Osteoblast (primary cell): ENCODE measurements at regions not wholly inside any gene's neighbourhood (a gene's known extent, or its start where the extent isn't known, plus 50 kb on each side); places are given as distances from the start of the nearest gene placed in this dataset.

Experiments
- DNase-seq: peaks from one replicate; pipeline ENCODE4 v3.0.0; 2011; ENCODE audit warnings: low spot score, mixed read lengths; ENCODE audit not compliant: insufficient read length; ENCODE audit errors: missing footprints
- H2AFZ ChIP-seq: 2 replicates; pipeline ENCODE4 v1.6.0; 2011; ENCODE audit warnings: mild to moderate bottlenecking, low read length
- H3K27ac ChIP-seq: 2 replicates; pipeline ENCODE4 v1.5.1; 2011; ENCODE audit warnings: mild to moderate bottlenecking, low read depth, low read length, moderate library complexity
- H3K27me3 ChIP-seq: 2 replicates; pipeline ENCODE4 v1.6.0; 2012; ENCODE audit warnings: mild to moderate bottlenecking, control low read depth, inconsistent platforms, low read length, moderate library complexity; ENCODE audit not compliant: insufficient read depth
- H3K36me3 ChIP-seq: 2 replicates; pipeline ENCODE4 v1.5.1; 2011; ENCODE audit warnings: mild to moderate bottlenecking, low read length, control low read depth, moderate library complexity; ENCODE audit not compliant: insufficient read depth
- H3K4me1 ChIP-seq: 2 replicates; pipeline ENCODE4 v1.5.1; 2011; ENCODE audit warnings: mild to moderate bottlenecking, low read length, control low read depth, moderate library complexity; ENCODE audit not compliant: insufficient read depth
- H3K4me2 ChIP-seq: 2 replicates; pipeline ENCODE4 v1.6.0; 2011; ENCODE audit warnings: mild to moderate bottlenecking, low read length; ENCODE audit not compliant: insufficient read depth
- H3K4me3 ChIP-seq: fragments of 200-600 bp; sonication (generic); 3 replicates; pipeline ENCODE4 v1.5.1; 2012; ENCODE audit warnings: mild to moderate bottlenecking, low read length, inconsistent platforms; ENCODE audit not compliant: insufficient read depth
- H3K79me2 ChIP-seq: 2 replicates; pipeline ENCODE4 v1.6.0; 2012; ENCODE audit warnings: mild to moderate bottlenecking, low read length, control low read depth, inconsistent platforms; ENCODE audit not compliant: insufficient read depth
- H3K9me3 ChIP-seq: 2 replicates; pipeline ENCODE4 v1.5.1; 2011; ENCODE audit warnings: low read depth, low read length, control low read depth
- H4K20me1 ChIP-seq: 2 replicates; pipeline ENCODE4 v1.6.0; 2012; ENCODE audit warnings: mild to moderate bottlenecking, low read length, control low read depth; ENCODE audit not compliant: insufficient read depth
- TF ChIP-seq, protein P1 (sequence below): IDR thresholded peaks from 2 replicates; pipeline ENCODE4 v1.5.1; 2011; ENCODE audit warnings: mild to moderate bottlenecking, low read depth, low read length, moderate library complexity; ENCODE audit errors: extremely low read depth

DNA sequence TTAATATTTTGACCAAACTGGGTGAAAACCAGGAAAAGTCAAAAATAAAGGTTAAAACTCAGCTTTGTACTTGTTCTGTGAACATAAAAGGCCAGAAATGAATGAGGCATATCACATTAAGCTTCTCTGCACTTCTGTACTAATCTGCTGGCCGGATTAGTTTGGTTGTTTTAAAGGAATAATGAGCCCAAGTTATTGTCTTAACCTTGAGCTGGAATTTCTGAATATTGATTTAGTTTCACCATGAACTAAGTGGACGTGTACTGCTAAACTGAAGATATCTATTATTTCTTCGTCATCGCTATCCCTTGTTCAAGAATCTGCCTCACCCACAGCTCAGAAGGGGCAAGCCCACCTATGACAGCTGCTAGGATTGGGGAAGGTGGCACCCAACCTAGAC lies 101.1 kb upstream of the FRMD4A start:
- Histone ChIP-seq H3K36me3 (no peaks in the 10 kb centered on the region), H3K27me3 (peaks cover 8% of the 10 kb centered on the region), H3K4me3 (no peak overlapping the region), H3K79me2 (no peaks in the 10 kb centered on the region), H2AFZ (no peak overlapping the region), H3K4me1 (no peaks in the 10 kb centered on the region), H3K27ac (no peak overlapping the region), H3K4me2 (no peak overlapping the region), H3K9me3 (no peaks in the 10 kb centered on the region), H4K20me1 (no peaks in the 10 kb centered on the region)
- TF ChIP-seq, protein P1, sequence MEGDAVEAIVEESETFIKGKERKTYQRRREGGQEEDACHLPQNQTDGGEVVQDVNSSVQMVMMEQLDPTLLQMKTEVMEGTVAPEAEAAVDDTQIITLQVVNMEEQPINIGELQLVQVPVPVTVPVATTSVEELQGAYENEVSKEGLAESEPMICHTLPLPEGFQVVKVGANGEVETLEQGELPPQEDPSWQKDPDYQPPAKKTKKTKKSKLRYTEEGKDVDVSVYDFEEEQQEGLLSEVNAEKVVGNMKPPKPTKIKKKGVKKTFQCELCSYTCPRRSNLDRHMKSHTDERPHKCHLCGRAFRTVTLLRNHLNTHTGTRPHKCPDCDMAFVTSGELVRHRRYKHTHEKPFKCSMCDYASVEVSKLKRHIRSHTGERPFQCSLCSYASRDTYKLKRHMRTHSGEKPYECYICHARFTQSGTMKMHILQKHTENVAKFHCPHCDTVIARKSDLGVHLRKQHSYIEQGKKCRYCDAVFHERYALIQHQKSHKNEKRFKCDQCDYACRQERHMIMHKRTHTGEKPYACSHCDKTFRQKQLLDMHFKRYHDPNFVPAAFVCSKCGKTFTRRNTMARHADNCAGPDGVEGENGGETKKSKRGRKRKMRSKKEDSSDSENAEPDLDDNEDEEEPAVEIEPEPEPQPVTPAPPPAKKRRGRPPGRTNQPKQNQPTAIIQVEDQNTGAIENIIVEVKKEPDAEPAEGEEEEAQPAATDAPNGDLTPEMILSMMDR = no peak
- DNase-seq = no peak

GRCh38 chr10:14429043-14429700 lies 98.4 kb upstream of the FRMD4A start:
- H3K4me2 ChIP-seq = no peak overlapping the region
- H3K9me3 ChIP-seq = no peaks in the 10 kb centered on the region
- no peak overlapping the region for H3K27ac ChIP-seq
- H3K36me3 ChIP-seq = no peaks in the 10 kb centered on the region
- H3K4me3 ChIP-seq = no peak overlapping the region
- H3K4me1 ChIP-seq = no peaks in the 10 kb centered on the region
- DNase-seq = no peak
- H2AFZ ChIP-seq = no peak overlapping the region
- no peaks in the 10 kb centered on the region for H3K79me2 ChIP-seq
- no peaks in the 10 kb centered on the region for H4K20me1 ChIP-seq
- H3K27me3 ChIP-seq = peaks cover 8% of the 10 kb centered on the region
- TF ChIP-seq, protein P1 = no peak

DNA sequence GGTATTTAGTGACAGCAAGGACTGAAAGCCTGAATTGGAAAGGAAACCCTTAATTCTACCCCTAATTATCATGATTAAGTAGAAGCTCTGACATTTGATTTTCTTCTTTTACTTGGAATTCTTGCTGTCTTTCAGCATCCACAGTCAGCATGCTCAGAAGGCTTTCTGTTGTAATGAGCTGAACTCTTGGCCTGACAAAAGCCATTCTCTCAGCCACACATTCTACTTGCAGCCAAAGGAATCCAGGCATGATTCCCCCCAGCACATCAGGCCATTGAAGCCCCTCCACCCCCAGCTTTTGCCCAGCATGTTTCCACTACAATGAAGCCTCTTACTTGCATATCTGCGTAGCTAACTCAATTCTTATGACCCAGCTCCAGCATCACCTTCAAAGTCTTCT lies 94.3 kb upstream of the FRMD4A start:
- TF ChIP-seq, protein P1 = no peak
- no peaks in the 10 kb centered on the region for H4K20me1 ChIP-seq
- no peaks in the 10 kb centered on the region for H3K27me3 ChIP-seq
- no peak overlapping the region for H3K27ac ChIP-seq
- H3K79me2 ChIP-seq = no peaks in the 10 kb centered on the region
- no peaks in the 10 kb centered on the region for H3K36me3 ChIP-seq
- no peak overlapping the region for H3K4me3 ChIP-seq
- no peak overlapping the region for H2AFZ ChIP-seq
- no peak for DNase-seq
- no peaks in the 10 kb centered on the region for H3K4me1 ChIP-seq
- H3K4me2 ChIP-seq = no peak overlapping the region
- no peaks in the 10 kb centered on the region for H3K9me3 ChIP-seq

DNA sequence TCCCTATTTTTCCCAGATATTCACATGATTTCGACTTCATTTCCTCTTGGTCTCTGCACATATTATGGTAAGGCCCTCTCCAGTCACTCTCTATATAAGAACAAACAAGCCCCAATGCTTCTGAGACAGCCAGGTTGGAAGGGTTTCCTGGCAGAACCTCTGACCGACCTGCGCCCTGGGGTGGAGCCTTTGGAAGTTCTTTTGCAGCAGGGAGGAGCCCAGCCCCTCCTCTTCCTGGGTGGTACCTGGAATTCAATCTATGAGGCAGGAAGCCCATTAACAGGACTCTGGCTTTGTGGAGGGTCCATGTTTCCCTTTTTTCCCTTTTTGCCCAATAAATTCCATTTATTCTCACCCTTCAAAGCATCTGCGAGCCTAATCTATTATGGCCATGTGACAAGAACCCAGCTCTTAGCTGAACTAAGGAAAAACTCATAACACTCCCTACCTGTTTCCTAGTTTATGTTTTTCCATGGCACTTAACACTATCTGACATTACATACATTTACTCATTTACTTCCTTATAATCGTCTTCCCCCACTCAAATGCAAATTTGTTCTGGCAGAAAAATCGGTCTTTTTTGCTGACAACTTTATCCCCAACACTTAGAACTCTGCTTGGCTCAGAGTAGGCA lies 92.5 kb upstream of the FRMD4A start:
- H3K27ac ChIP-seq = no peak overlapping the region
- H4K20me1 ChIP-seq = no peaks in the 10 kb centered on the region
- no peak overlapping the region for H3K4me2 ChIP-seq
- H3K4me1 ChIP-seq = no peaks in the 10 kb centered on the region
- H3K79me2 ChIP-seq = no peaks in the 10 kb centered on the region
- H3K27me3 ChIP-seq = no peaks in the 10 kb centered on the region
- no peak overlapping the region for H3K4me3 ChIP-seq
- H2AFZ ChIP-seq = no peak overlapping the region
- H3K36me3 ChIP-seq = no peaks in the 10 kb centered on the region
- TF ChIP-seq, protein P1 = no peak
- no peak for DNase-seq
- no peaks in the 10 kb centered on the region for H3K9me3 ChIP-seq
